HCT116 (cell line): ENCODE measurements at regions not wholly inside any gene's neighbourhood (a gene's known extent, or its start where the extent isn't known, plus 50 kb on each side); places are given as distances from the start of the nearest gene placed in this dataset.

ENCODE experiments used
- ATAC-seq: fragments of 200-7000 bp; cut with Tn5 transposase; 2 replicates; pipeline ENCODE4 v1.9.1; 2020; ENCODE audit warnings: mild to moderate bottlenecking, moderate library complexity
- BruUV-seq: library from RNA; stranded (reverse); fragments of 400-500 nt; replicated peaks from 2 replicates; lab custom pipeline; 2021; lab: Mats Ljungman, UMichigan
- CTCF ChIA-PET: fragments of 300-600 bp; sonication (Branson Sonifier 250); formaldehyde crosslinking; loops from one replicate; lab custom pipeline; 2021; ENCODE audit warnings: antibody characterized with exemption; lab: Charles Lee
- POLR2A ChIA-PET: fragments of 300-600, 350-600 bp; sonication (Branson Sonifier 250); formaldehyde crosslinking; loops from one replicate; lab custom pipeline; 2021; ENCODE audit warnings: antibody characterized with exemption; lab: Charles Lee
- RAD21 ChIA-PET, 2 experiments: fragments of 300-600 bp; sonication (Branson Sonifier 250); formaldehyde crosslinking; loops; one replicate each; lab custom pipeline; 2023; ENCODE audit warnings: low total read pairs in 2 of 2; ENCODE audit not compliant: uncharacterized antibody in 2 of 2, unreplicated experiment in 2 of 2, low non-redundant PET in 1 of 2; lab: Charles Lee
- DNase-seq: peaks from one replicate; pipeline ENCODE4 v3.0.0-alpha.2; 2010; ENCODE audit warnings: low read depth, low spot score
- H2AFZ ChIP-seq: fragments of 200-600 bp; shearing (Covaris generic), sonication (generic); 2 replicates; pipeline ENCODE4 v1.6.1; 2017; ENCODE audit warnings: low read depth, mixed run types, mixed read lengths, antibody characterized with exemption, low read length; ENCODE audit not compliant: poor library complexity, severe bottlenecking
- H3K27ac ChIP-seq: 2 replicates; pipeline ENCODE4 v1.5.1; 2012; ENCODE audit warnings: low read depth, low read length
- H3K27me3 ChIP-seq: fragments of 200-600 bp; sonication (generic); 2 replicates; pipeline ENCODE4 v1.6.1; 2016; ENCODE audit warnings: mixed run types, low read length, mixed read lengths; ENCODE audit not compliant: insufficient read depth
- H3K36me3 ChIP-seq, 2 experiments: fragments of 200-500 bp in 1 of 2; fragments of 200-600 bp in 1 of 2; sonication (Bioruptor generic) in 1 of 2; sonication (generic) in 1 of 2; 2 replicates each; pipeline versions ENCODE4 v1.5.1 to v1.6.1; 2014 to 2016; ENCODE audit warnings: low read length in 2 of 2, inconsistent platforms in 1 of 2, mixed read lengths in 1 of 2, mixed run types in 1 of 2; ENCODE audit not compliant: insufficient read depth in 2 of 2, control insufficient read depth in 1 of 2
- H3K4me1 ChIP-seq, 2 experiments: fragments of 200-600 bp in 1 of 2; sonication (generic) in 1 of 2; 2 replicates each; pipeline versions ENCODE4 v1.5.1 to v1.6.1; 2012 to 2017; ENCODE audit warnings: low read length in 2 of 2, inconsistent platforms in 1 of 2, mild to moderate bottlenecking in 1 of 2, mixed read lengths in 1 of 2, mixed run types in 1 of 2, moderate library complexity in 1 of 2; ENCODE audit not compliant: insufficient read depth in 2 of 2, control insufficient read depth in 1 of 2
- H3K4me2 ChIP-seq: fragments of 200-600 bp; sonication (generic); 2 replicates; pipeline ENCODE4 v1.6.1; 2017; ENCODE audit warnings: mixed run types, low read length, mixed read lengths
- H3K4me3 ChIP-seq, 2 experiments: fragments of 200-600 bp in 1 of 2; sonication (generic) in 1 of 2; replicated peaks in 1 of 2; 2 replicates each; pipeline ENCODE4 v1.5.1; 2011 to 2016; ENCODE audit warnings: low read length in 2 of 2, control low read depth in 1 of 2, low read depth in 1 of 2, mild to moderate bottlenecking in 1 of 2, mixed read lengths in 1 of 2, mixed run types in 1 of 2
- H3K79me2 ChIP-seq: fragments of 200-600 bp; sonication (generic); 2 replicates; pipeline ENCODE4 v1.6.1; 2017; ENCODE audit warnings: mild to moderate bottlenecking, mixed run types, low read length, moderate library complexity, mixed read lengths; ENCODE audit not compliant: insufficient read depth
- H3K9ac ChIP-seq: fragments of 200-600 bp; sonication (generic); 2 replicates; pipeline ENCODE4 v1.6.1; 2016; ENCODE audit warnings: low read length, mixed read lengths
- H3K9me2 ChIP-seq: fragments of 200-600 bp; sonication (generic), shearing (Covaris generic); 2 replicates; pipeline ENCODE4 v1.6.1; 2017; ENCODE audit warnings: mixed run types, mild to moderate bottlenecking, moderate library complexity; ENCODE audit not compliant: insufficient read depth
- H3K9me3 ChIP-seq, 2 experiments: fragments of 200-500 bp in 1 of 2; fragments of 200-600 bp in 1 of 2; sonication (Bioruptor generic) in 1 of 2; sonication (generic) in 1 of 2; 2 replicates each; pipeline ENCODE4 v1.6.1; 2014 to 2017; ENCODE audit warnings: low read length in 2 of 2, mixed read lengths in 2 of 2, inconsistent platforms in 1 of 2, low read depth in 1 of 2, mild to moderate bottlenecking in 1 of 2, mixed run types in 1 of 2, moderate library complexity in 1 of 2; ENCODE audit not compliant: control insufficient read depth in 1 of 2, insufficient read depth in 1 of 2
- H4K20me1 ChIP-seq: fragments of 200-600 bp; sonication (generic), shearing (Covaris generic); 2 replicates; pipeline ENCODE4 v1.6.1; 2017; ENCODE audit warnings: mixed run types, mild to moderate bottlenecking, moderate library complexity; ENCODE audit not compliant: insufficient read depth
- CBX3 ChIP-seq: IDR thresholded peaks from 2 replicates; pipeline ENCODE4 v1.6.1; 2012; ENCODE audit warnings: low read depth
- CEBPB ChIP-seq: IDR thresholded peaks from 2 replicates; pipeline ENCODE4 v1.6.1; 2012; ENCODE audit warnings: low read depth
- EGR1 ChIP-seq: IDR thresholded peaks from 2 replicates; pipeline ENCODE4 v1.6.1; 2012; ENCODE audit warnings: low read depth
- ELF1 ChIP-seq: IDR thresholded peaks from 2 replicates; pipeline ENCODE4 v1.6.1; 2012; ENCODE audit warnings: low read depth, borderline replicate concordance
- EZH2 ChIP-seq: fragments of 200-600 bp; sonication (generic); IDR thresholded peaks from 2 replicates; pipeline ENCODE4 v1.6.1; 2017; ENCODE audit warnings: antibody characterized with exemption, mixed run types
- EZH2phosphoT487 ChIP-seq: fragments of 200-600 bp; IDR thresholded peaks from 2 replicates; pipeline ENCODE4 v1.6.1; 2018; ENCODE audit warnings: antibody characterized with exemption, borderline replicate concordance
- FOSL1 ChIP-seq: IDR thresholded peaks from 2 replicates; pipeline ENCODE4 v1.6.1; 2012; ENCODE audit warnings: low read depth
- RAD21 ChIP-seq: IDR thresholded peaks from 2 replicates; pipeline ENCODE4 v1.6.1; 2012; ENCODE audit warnings: low read depth, mild to moderate bottlenecking
- SIN3A ChIP-seq: IDR thresholded peaks from 2 replicates; pipeline ENCODE4 v1.6.1; 2012; ENCODE audit warnings: low read depth
- SP1 ChIP-seq: IDR thresholded peaks from 2 replicates; pipeline ENCODE4 v1.6.1; 2012; ENCODE audit warnings: low read depth
- SRF ChIP-seq: IDR thresholded peaks from 2 replicates; pipeline ENCODE4 v1.6.1; 2012; ENCODE audit warnings: low read depth
- TCF7L2 ChIP-seq: IDR thresholded peaks from 2 replicates; pipeline ENCODE4 v1.7.0; 2011; ENCODE audit warnings: borderline replicate concordance, inconsistent platforms; ENCODE audit not compliant: insufficient read depth, insufficient read length; ENCODE audit errors: extremely low read depth
- YY1 ChIP-seq: IDR thresholded peaks from 2 replicates; pipeline ENCODE4 v1.6.1; 2011; ENCODE audit warnings: low read length, low read depth, moderate library complexity, mild to moderate bottlenecking; ENCODE audit not compliant: insufficient replicate concordance; ENCODE audit errors: extremely low read depth
- ZBTB33 ChIP-seq: IDR thresholded peaks from 2 replicates; pipeline ENCODE4 v1.6.1; 2011; ENCODE audit warnings: mild to moderate bottlenecking, low read length, moderate library complexity; ENCODE audit not compliant: insufficient replicate concordance; ENCODE audit errors: extremely low read depth
- ZFX ChIP-seq: fragments of 450-650 bp; IDR thresholded peaks from 2 replicates; pipeline ENCODE4 v1.6.1; 2017
- ZNF274 ChIP-seq: fragments of 200-500 bp; sonication (Bioruptor generic); IDR thresholded peaks from 2 replicates; pipeline ENCODE4 v1.6.1; 2014; ENCODE audit warnings: mild to moderate bottlenecking, low read depth, low read length, inconsistent platforms
- intact Hi-C: fragments of 100-400 bp; cut with micrococcal nuclease; formaldehyde crosslinking; loops from 2 replicates; pipeline ENCODE4 v1.10.0; 2022
- TF ChIP-seq, protein P1 (sequence below), 3 experiments: fragments of 200-600 bp in 1 of 3; sonication (generic) in 1 of 3; IDR thresholded peaks in 2 of 3; conservative IDR thresholded peaks in 1 of 3; 2 replicates each; pipeline ENCODE4 v1.5.1; 2012 to 2017; ENCODE audit warnings: low read depth in 2 of 3, low read length in 2 of 3, antibody characterized with exemption in 1 of 3, borderline replicate concordance in 1 of 3, control low read depth in 1 of 3, mild to moderate bottlenecking in 1 of 3, mixed read lengths in 1 of 3, mixed run types in 1 of 3, moderate library complexity in 1 of 3; ENCODE audit not compliant: insufficient read depth in 1 of 3
- TF ChIP-seq, protein P2 (sequence below): IDR thresholded peaks from 2 replicates; pipeline ENCODE4 v1.6.1; 2012
- TF ChIP-seq, protein P3 (sequence below): IDR thresholded peaks from 2 replicates; pipeline ENCODE4 v1.6.1; 2012; ENCODE audit warnings: low read depth

- no peak overlapping the region for H2AFZ ChIP-seq
- H3K27me3 ChIP-seq, result no peaks in the 10 kb centered on the region
- H3K9me2 ChIP-seq, result no peaks in the 10 kb centered on the region
- peaks cover 0 to 7% of the 10 kb centered on the region in 2 experiments; a peak in 3 of 4 replicates for H3K9me3 ChIP-seq
- no peak overlapping the region for H3K27ac ChIP-seq
- ATAC-seq, result no peak
- ChIA-PET RAD21 (no interaction called here), CTCF (no interaction called here), POLR2A (no interaction called here)
- TF ChIP-seq TCF7L2, result no peak
- TF ChIP-seq, protein P1, sequence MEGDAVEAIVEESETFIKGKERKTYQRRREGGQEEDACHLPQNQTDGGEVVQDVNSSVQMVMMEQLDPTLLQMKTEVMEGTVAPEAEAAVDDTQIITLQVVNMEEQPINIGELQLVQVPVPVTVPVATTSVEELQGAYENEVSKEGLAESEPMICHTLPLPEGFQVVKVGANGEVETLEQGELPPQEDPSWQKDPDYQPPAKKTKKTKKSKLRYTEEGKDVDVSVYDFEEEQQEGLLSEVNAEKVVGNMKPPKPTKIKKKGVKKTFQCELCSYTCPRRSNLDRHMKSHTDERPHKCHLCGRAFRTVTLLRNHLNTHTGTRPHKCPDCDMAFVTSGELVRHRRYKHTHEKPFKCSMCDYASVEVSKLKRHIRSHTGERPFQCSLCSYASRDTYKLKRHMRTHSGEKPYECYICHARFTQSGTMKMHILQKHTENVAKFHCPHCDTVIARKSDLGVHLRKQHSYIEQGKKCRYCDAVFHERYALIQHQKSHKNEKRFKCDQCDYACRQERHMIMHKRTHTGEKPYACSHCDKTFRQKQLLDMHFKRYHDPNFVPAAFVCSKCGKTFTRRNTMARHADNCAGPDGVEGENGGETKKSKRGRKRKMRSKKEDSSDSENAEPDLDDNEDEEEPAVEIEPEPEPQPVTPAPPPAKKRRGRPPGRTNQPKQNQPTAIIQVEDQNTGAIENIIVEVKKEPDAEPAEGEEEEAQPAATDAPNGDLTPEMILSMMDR (IDR thresholded peaks at IDR 0.05 in 2 of 3, conservative IDR thresholded peaks at IDR 0.05 in 1 of 3; ENCODE audit: borderline replicate concordance in 1 of 3, insufficient read depth in 1 of 3, low read depth in 2 of 3, low read length in 2 of 3), result no peak
- TF ChIP-seq ZFX, result no peak
- TF ChIP-seq YY1, result no peak
- no peak for TF ChIP-seq ELF1
- no peak for TF ChIP-seq RAD21
- no peak for TF ChIP-seq ZNF274
- TF ChIP-seq CEBPB, result no peak
- no peak for TF ChIP-seq ZBTB33
- TF ChIP-seq, protein P2, sequence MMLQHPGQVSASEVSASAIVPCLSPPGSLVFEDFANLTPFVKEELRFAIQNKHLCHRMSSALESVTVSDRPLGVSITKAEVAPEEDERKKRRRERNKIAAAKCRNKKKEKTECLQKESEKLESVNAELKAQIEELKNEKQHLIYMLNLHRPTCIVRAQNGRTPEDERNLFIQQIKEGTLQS, result no peak
- TF ChIP-seq CBX3, result no peak
- TF ChIP-seq EZH2, result no peak
- TF ChIP-seq EZH2phosphoT487, result no peak
- TF ChIP-seq FOSL1, result no peak
- no peak for TF ChIP-seq SIN3A
- TF ChIP-seq, protein P3, sequence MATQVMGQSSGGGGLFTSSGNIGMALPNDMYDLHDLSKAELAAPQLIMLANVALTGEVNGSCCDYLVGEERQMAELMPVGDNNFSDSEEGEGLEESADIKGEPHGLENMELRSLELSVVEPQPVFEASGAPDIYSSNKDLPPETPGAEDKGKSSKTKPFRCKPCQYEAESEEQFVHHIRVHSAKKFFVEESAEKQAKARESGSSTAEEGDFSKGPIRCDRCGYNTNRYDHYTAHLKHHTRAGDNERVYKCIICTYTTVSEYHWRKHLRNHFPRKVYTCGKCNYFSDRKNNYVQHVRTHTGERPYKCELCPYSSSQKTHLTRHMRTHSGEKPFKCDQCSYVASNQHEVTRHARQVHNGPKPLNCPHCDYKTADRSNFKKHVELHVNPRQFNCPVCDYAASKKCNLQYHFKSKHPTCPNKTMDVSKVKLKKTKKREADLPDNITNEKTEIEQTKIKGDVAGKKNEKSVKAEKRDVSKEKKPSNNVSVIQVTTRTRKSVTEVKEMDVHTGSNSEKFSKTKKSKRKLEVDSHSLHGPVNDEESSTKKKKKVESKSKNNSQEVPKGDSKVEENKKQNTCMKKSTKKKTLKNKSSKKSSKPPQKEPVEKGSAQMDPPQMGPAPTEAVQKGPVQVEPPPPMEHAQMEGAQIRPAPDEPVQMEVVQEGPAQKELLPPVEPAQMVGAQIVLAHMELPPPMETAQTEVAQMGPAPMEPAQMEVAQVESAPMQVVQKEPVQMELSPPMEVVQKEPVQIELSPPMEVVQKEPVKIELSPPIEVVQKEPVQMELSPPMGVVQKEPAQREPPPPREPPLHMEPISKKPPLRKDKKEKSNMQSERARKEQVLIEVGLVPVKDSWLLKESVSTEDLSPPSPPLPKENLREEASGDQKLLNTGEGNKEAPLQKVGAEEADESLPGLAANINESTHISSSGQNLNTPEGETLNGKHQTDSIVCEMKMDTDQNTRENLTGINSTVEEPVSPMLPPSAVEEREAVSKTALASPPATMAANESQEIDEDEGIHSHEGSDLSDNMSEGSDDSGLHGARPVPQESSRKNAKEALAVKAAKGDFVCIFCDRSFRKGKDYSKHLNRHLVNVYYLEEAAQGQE, result no peak
- no peak for TF ChIP-seq SP1
- no peak for TF ChIP-seq SRF
- no peak for TF ChIP-seq EGR1
- H3K79me2 ChIP-seq, result no peaks in the 10 kb centered on the region
- H3K36me3 ChIP-seq, result no peaks in the 10 kb centered on the region
- no peak overlapping the region for H3K9ac ChIP-seq
- H3K4me2 ChIP-seq, result no peak overlapping the region
- H3K4me3 ChIP-seq, result no peak overlapping the region
- H4K20me1 ChIP-seq, result no peaks in the 10 kb centered on the region
- H3K4me1 ChIP-seq, result no peaks in the 10 kb centered on the region
- no TSS peak for BruUV-seq
- DNase-seq, result no peak
- intact Hi-C loops, result no loop called here
These were observed 817.0 kb downstream of the CENPC start for GRCh38 chr4:66728280-66728679.
